ENCODE measurements at regions not wholly inside any gene's neighbourhood (a gene's known extent, or its start where the extent isn't known, plus 50 kb on each side); places are given as distances from the start of the nearest gene placed in this dataset.
"Not testable (repeated sequence)": the region's sequence is repeated elsewhere in the genome, so short reads cannot be mapped to it uniquely, and the experiment has no call there.

- Histone ChIP-seq H3K4me3 (ENCODE audit: low read length) (no peak overlapping the region), H3K4me1 (ENCODE audit: control insufficient read depth, insufficient read depth, low read length) (no peaks in the 10 kb centered on the region), H3K27me3 (ENCODE audit: control insufficient read depth, insufficient read depth, low read length) (no peaks in the 10 kb centered on the region), H3K9me3 (ENCODE audit: control insufficient read depth, low read length) (no peaks in the 10 kb centered on the region), H3K36me3 (ENCODE audit: control insufficient read depth, insufficient read depth, low read length) (no peaks in the 10 kb centered on the region), H3K9ac (ENCODE audit: low read length) (no peak overlapping the region)
Observed at GRCh38 chr3:5762506-5762905, 575.0 kb downstream of the EDEM1 start.

- no peak overlapping the region for H3K4me3 ChIP-seq (ENCODE audit: low read length)
- no peaks in the 10 kb centered on the region for H3K36me3 ChIP-seq (ENCODE audit: control insufficient read depth, insufficient read depth, low read length)
- no peaks in the 10 kb centered on the region for H3K27me3 ChIP-seq (ENCODE audit: control insufficient read depth, insufficient read depth, low read length)
- no peak overlapping the region for H3K9ac ChIP-seq (ENCODE audit: low read length)
- H3K9me3 ChIP-seq (ENCODE audit: control insufficient read depth, low read length), result no peaks in the 10 kb centered on the region
- H3K4me1 ChIP-seq (ENCODE audit: control insufficient read depth, insufficient read depth, low read length), result no peaks in the 10 kb centered on the region
Observed at GRCh38 chr3:5766848-5767247, 579.3 kb downstream of the EDEM1 start.

GRCh38 chr3:5767304-5767703 is 579.8 kb downstream of the EDEM1 start:
- Histone ChIP-seq H3K27me3 (ENCODE audit: control insufficient read depth, insufficient read depth, low read length) (no peaks in the 10 kb centered on the region), H3K36me3 (ENCODE audit: control insufficient read depth, insufficient read depth, low read length) (no peaks in the 10 kb centered on the region), H3K9ac (ENCODE audit: low read length) (no peak overlapping the region), H3K4me1 (ENCODE audit: control insufficient read depth, insufficient read depth, low read length) (no peaks in the 10 kb centered on the region), H3K4me3 (ENCODE audit: low read length) (no peak overlapping the region), H3K9me3 (ENCODE audit: control insufficient read depth, low read length) (no peaks in the 10 kb centered on the region)

- Histone ChIP-seq H3K27me3 (ENCODE audit: control insufficient read depth, insufficient read depth, low read length) (no peaks in the 10 kb centered on the region), H3K9ac (ENCODE audit: low read length) (no peak overlapping the region), H3K9me3 (ENCODE audit: control insufficient read depth, low read length) (no peaks in the 10 kb centered on the region), H3K36me3 (ENCODE audit: control insufficient read depth, insufficient read depth, low read length) (no peaks in the 10 kb centered on the region), H3K4me1 (ENCODE audit: control insufficient read depth, insufficient read depth, low read length) (no peaks in the 10 kb centered on the region), H3K4me3 (ENCODE audit: low read length) (no peak overlapping the region)
Observed at GRCh38 chr3:5768281-5768945, 580.9 kb downstream of the EDEM1 start.

- Histone ChIP-seq H3K36me3 (ENCODE audit: control insufficient read depth, insufficient read depth, low read length) (no peaks in the 10 kb centered on the region), H3K4me3 (ENCODE audit: low read length) (no peak overlapping the region), H3K27me3 (ENCODE audit: control insufficient read depth, insufficient read depth, low read length) (no peaks in the 10 kb centered on the region), H3K9me3 (ENCODE audit: control insufficient read depth, low read length) (no peaks in the 10 kb centered on the region), H3K9ac (ENCODE audit: low read length) (no peak overlapping the region), H3K4me1 (ENCODE audit: control insufficient read depth, insufficient read depth, low read length) (no peaks in the 10 kb centered on the region)
Observed at GRCh38 chr3:5769825-5770224, 582.3 kb downstream of the EDEM1 start.

GRCh38 chr3:5774337-5774736 is 586.8 kb downstream of the EDEM1 start:
- Histone ChIP-seq H3K27me3 (ENCODE audit: control insufficient read depth, insufficient read depth, low read length) (no peaks in the 10 kb centered on the region), H3K36me3 (ENCODE audit: control insufficient read depth, insufficient read depth, low read length) (no peaks in the 10 kb centered on the region), H3K4me3 (ENCODE audit: low read length) (no peak overlapping the region)

GRCh38 chr3:5775100-5775499 is 587.6 kb downstream of the EDEM1 start:
- H3K36me3 ChIP-seq (ENCODE audit: control insufficient read depth, insufficient read depth, low read length); H3K4me3 ChIP-seq (ENCODE audit: low read length); H3K9me3 ChIP-seq (ENCODE audit: control insufficient read depth, low read length); H3K4me1 ChIP-seq (ENCODE audit: control insufficient read depth, insufficient read depth, low read length); H3K27me3 ChIP-seq (ENCODE audit: control insufficient read depth, insufficient read depth, low read length); H3K9ac ChIP-seq (ENCODE audit: low read length): not testable (repeated sequence)

More at GRCh38 chr3:5774337-5774736, 586.8 kb downstream of the EDEM1 start:
- Histone ChIP-seq H3K4me1 (ENCODE audit: control insufficient read depth, insufficient read depth, low read length) (no peaks in the 10 kb centered on the region), H3K9me3 (ENCODE audit: control insufficient read depth, low read length) (no peaks in the 10 kb centered on the region), H3K9ac (ENCODE audit: low read length) (no peak overlapping the region)

GRCh38 chr3:5784690-5785089 is 597.2 kb downstream of the EDEM1 start:
- Histone ChIP-seq H3K4me3 (ENCODE audit: low read length) (no peak overlapping the region), H3K9ac (ENCODE audit: low read length) (no peak overlapping the region)

GRCh38 chr3:5787861-5788488 is 600.5 kb downstream of the EDEM1 start:
- Histone ChIP-seq H3K4me3 (ENCODE audit: low read length) (no peak overlapping the region), H3K36me3 (ENCODE audit: control insufficient read depth, insufficient read depth, low read length) (no peaks in the 10 kb centered on the region), H3K4me1 (ENCODE audit: control insufficient read depth, insufficient read depth, low read length) (no peaks in the 10 kb centered on the region), H3K9ac (ENCODE audit: low read length) (no peak overlapping the region), H3K9me3 (ENCODE audit: control insufficient read depth, low read length) (no peaks in the 10 kb centered on the region), H3K27me3 (ENCODE audit: control insufficient read depth, insufficient read depth, low read length) (no peaks in the 10 kb centered on the region)

More at GRCh38 chr3:5784690-5785089, 597.2 kb downstream of the EDEM1 start:
- no peaks in the 10 kb centered on the region for H3K4me1 ChIP-seq (ENCODE audit: control insufficient read depth, insufficient read depth, low read length)
- no peaks in the 10 kb centered on the region for H3K36me3 ChIP-seq (ENCODE audit: control insufficient read depth, insufficient read depth, low read length)
- H3K27me3 ChIP-seq (ENCODE audit: control insufficient read depth, insufficient read depth, low read length), result no peaks in the 10 kb centered on the region
- no peaks in the 10 kb centered on the region for H3K9me3 ChIP-seq (ENCODE audit: control insufficient read depth, low read length)

GRCh38 chr3:5788496-5788895 is 601.0 kb downstream of the EDEM1 start:
- Histone ChIP-seq H3K4me1 (ENCODE audit: control insufficient read depth, insufficient read depth, low read length) (no peaks in the 10 kb centered on the region), H3K4me3 (ENCODE audit: low read length) (no peak overlapping the region), H3K36me3 (ENCODE audit: control insufficient read depth, insufficient read depth, low read length) (no peaks in the 10 kb centered on the region), H3K27me3 (ENCODE audit: control insufficient read depth, insufficient read depth, low read length) (no peaks in the 10 kb centered on the region), H3K9me3 (ENCODE audit: control insufficient read depth, low read length) (no peaks in the 10 kb centered on the region), H3K9ac (ENCODE audit: low read length) (no peak overlapping the region)

GRCh38 chr3:5791558-5791957 is 604.1 kb downstream of the EDEM1 start:
- H3K27me3 ChIP-seq (ENCODE audit: control insufficient read depth, insufficient read depth, low read length), result no peaks in the 10 kb centered on the region
- no peak overlapping the region for H3K9ac ChIP-seq (ENCODE audit: low read length)
- H3K9me3 ChIP-seq (ENCODE audit: control insufficient read depth, low read length), result no peaks in the 10 kb centered on the region
- H3K36me3 ChIP-seq (ENCODE audit: control insufficient read depth, insufficient read depth, low read length), result no peaks in the 10 kb centered on the region
- no peaks in the 10 kb centered on the region for H3K4me1 ChIP-seq (ENCODE audit: control insufficient read depth, insufficient read depth, low read length)
- H3K4me3 ChIP-seq (ENCODE audit: low read length), result no peak overlapping the region

GRCh38 chr3:5796541-5796940 is 609.0 kb downstream of the EDEM1 start:
- Histone ChIP-seq H3K9me3 (ENCODE audit: control insufficient read depth, low read length) (no peaks in the 10 kb centered on the region), H3K4me3 (ENCODE audit: low read length) (no peak overlapping the region), H3K9ac (ENCODE audit: low read length) (no peak overlapping the region), H3K36me3 (ENCODE audit: control insufficient read depth, insufficient read depth, low read length) (no peaks in the 10 kb centered on the region), H3K27me3 (ENCODE audit: control insufficient read depth, insufficient read depth, low read length) (no peaks in the 10 kb centered on the region), H3K4me1 (ENCODE audit: control insufficient read depth, insufficient read depth, low read length) (no peaks in the 10 kb centered on the region)

Measured in mucosa of stomach (tissue), 1 donor.